Stomach (tissue), 8 donors: ENCODE measurements at regions not wholly inside any gene's neighbourhood (a gene's known extent, or its start where the extent isn't known, plus 50 kb on each side); places are given as distances from the start of the nearest gene placed in this dataset.

Experiments
- DNase-seq, 2 donors: peaks; one replicate each; pipeline versions ENCODE4 v3.0.0 to v3.0.0-alpha.2; 2013 to 2019
- H3K27ac ChIP-seq, 5 donors: fragments of 200-600 bp in 4 of 5; sonication (generic) in 4 of 5; one replicate each; pipeline ENCODE4 v1.5.1; 2013 to 2019; ENCODE audit warnings: mild to moderate bottlenecking in 1 of 5, moderate library complexity in 1 of 5
- H3K27me3 ChIP-seq, 3 donors: fragments of 200-600 bp; sonication (generic); one replicate each; pipeline ENCODE4 v1.5.1; 2017 to 2019; ENCODE audit warnings: mixed run types in 1 of 3
- H3K36me3 ChIP-seq, 4 donors: fragments of 200-600 bp; sonication (generic); 1 replicate in 3 of 4; 2 replicates in 1 of 4; pipeline ENCODE4 v1.5.1; 2016 to 2019
- H3K4me1 ChIP-seq, 4 donors: fragments of 200-600 bp; sonication (generic); one replicate each; pipeline ENCODE4 v1.5.1; 2016 to 2019
- H3K4me3 ChIP-seq, 4 donors: fragments of 200-600 bp; sonication (generic) in 3 of 4; one replicate each; pipeline ENCODE4 v1.5.1; 2016 to 2019; ENCODE audit warnings: mild to moderate bottlenecking in 1 of 4
- H3K9me3 ChIP-seq, 4 donors: fragments of 200-600 bp; sonication (generic); one replicate each; pipeline ENCODE4 v1.5.1; 2016 to 2019
- CTCF ChIP-seq, 7 experiments: fragments of 450-650 bp in 4 of 7; fragments of 200-600 bp in 3 of 7; sonication (generic) in 3 of 7; IDR thresholded peaks; one replicate each; pipeline ENCODE4 v1.5.1; 2016 to 2019; ENCODE audit warnings: antibody characterized with exemption in 7 of 7, control low read depth in 2 of 7, mild to moderate bottlenecking in 1 of 7
- EP300 ChIP-seq: sonication (generic); formaldehyde crosslinking; IDR thresholded peaks from one replicate; pipeline ENCODE4 v1.6.1; 2017; ENCODE audit warnings: antibody characterized with exemption
- POLR2A ChIP-seq, 4 donors: fragments of 450-650 bp; IDR thresholded peaks; one replicate each; pipeline ENCODE4 v1.6.1; 2016; ENCODE audit warnings: antibody characterized with exemption in 4 of 4, control low read depth in 2 of 4, mild to moderate bottlenecking in 1 of 4, moderate library complexity in 1 of 4
- POLR2AphosphoS5 ChIP-seq, 3 donors: sonication (generic); formaldehyde crosslinking; IDR thresholded peaks; one replicate each; pipeline ENCODE4 v1.6.1; 2016; ENCODE audit warnings: antibody characterized with exemption in 3 of 3
- WGBS, 5 donors: extraction: QIAGEN DNeasy Blood & Tissue Kit in 3 of 5; methylation state at CpG; one replicate each; pipeline versions ENCODE4 v1.1.5 to v1.1.7; 2013 to 2018; 5-methylcytosine and 5-hydroxymethylcytosine counted together
- intact Hi-C: fragments of 100-400 bp; cut with DNase I; formaldehyde crosslinking; loops from one replicate; pipeline ENCODE4 v1.15.1; 2023; ENCODE audit warnings: low total_unique reads
- donor health status: healthy with polysubstance abuse.
- donor health status: Bipolar disorder and iron deficiency.
- donor health status: healthy.

- no peak for DNase-seq
- H3K4me3 ChIP-seq, result no peak overlapping the region
- no peak overlapping the region for H3K27ac ChIP-seq
- no peaks in the 10 kb centered on the region for H3K36me3 ChIP-seq
- intact Hi-C loops, result no loop called here
- no peak for TF ChIP-seq POLR2A (IDR thresholded peaks at IDR 0.05)
- no peak for TF ChIP-seq EP300
- TF ChIP-seq CTCF (IDR thresholded peaks at IDR 0.05), result no peak
- no peak for TF ChIP-seq POLR2AphosphoS5 (IDR thresholded peaks at IDR 0.05)
- H3K9me3 ChIP-seq, result peaks cover 0 to 8% (median 0%) of the 10 kb centered on the region in 4 donors
- peaks cover 0 to 10% (median 2%) of the 10 kb centered on the region in 4 donors for H3K4me1 ChIP-seq
- no peaks in the 10 kb centered on the region for H3K27me3 ChIP-seq
- WGBS, 5 donors, result 62 to 76% (median 66%) methylated on average over 1 of the region's 1 CpG
These were observed 237.9 kb upstream of the DAAM1 start for GRCh38 chr14:58950555-58950954.

- Histone ChIP-seq H3K4me1 (peaks cover 0 to 10% (median 2%) of the 10 kb centered on the region in 4 donors), H3K9me3 (peaks cover 0 to 8% (median 0%) of the 10 kb centered on the region in 4 donors), H3K36me3 (no peaks in the 10 kb centered on the region), H3K27me3 (no peaks in the 10 kb centered on the region), H3K4me3 (no peak overlapping the region), H3K27ac (no peak overlapping the region)
- TF ChIP-seq CTCF (IDR thresholded peaks at IDR 0.05), result no peak
- no peak for TF ChIP-seq POLR2AphosphoS5 (IDR thresholded peaks at IDR 0.05)
- TF ChIP-seq EP300, result no peak
- no peak for TF ChIP-seq POLR2A (IDR thresholded peaks at IDR 0.05)
- 90 to 95% (median 93%) methylated on average over 2 of the region's 2 CpGs for WGBS, 5 donors
- DNase-seq, result peak in 1 of 2 donors; percentile 36
- intact Hi-C loops, result no loop called here
These were observed 237.3 kb upstream of the DAAM1 start for GRCh38 chr14:58951143-58951542.

GRCh38 chr14:58954052-58954451 lies 234.4 kb upstream of the DAAM1 start:
- no peak for DNase-seq
- Histone ChIP-seq H3K9me3 (peaks cover 0 to 8% (median 0%) of the 10 kb centered on the region in 4 donors), H3K4me3 (no peak overlapping the region), H3K36me3 (no peaks in the 10 kb centered on the region), H3K4me1 (peaks cover 0 to 10% (median 2%) of the 10 kb centered on the region in 4 donors), H3K27me3 (no peaks in the 10 kb centered on the region), H3K27ac (no peak overlapping the region)
- no peak for TF ChIP-seq POLR2AphosphoS5 (IDR thresholded peaks at IDR 0.05)
- no peak for TF ChIP-seq POLR2A (IDR thresholded peaks at IDR 0.05)
- no peak for TF ChIP-seq EP300
- intact Hi-C loops, result no loop called here
- 88 to 97% (median 94%) methylated on average over 1 of the region's 1 CpG for WGBS, 5 donors

- 11 to 14% (median 13%) methylated on average over 4 of the region's 4 CpGs for WGBS, 5 donors
These were observed 233.3 kb upstream of the DAAM1 start for GRCh38 chr14:58954901-58955861.

More at GRCh38 chr14:58954901-58955861, 233.3 kb upstream of the DAAM1 start:
- Histone ChIP-seq H3K27ac (no peak overlapping the region), H3K36me3 (no peaks in the 10 kb centered on the region), H3K9me3 (peaks cover 0 to 8% (median 0%) of the 10 kb centered on the region in 4 donors), H3K4me1 (peaks cover 0 to 10% (median 2%) of the 10 kb centered on the region in 4 donors), H3K27me3 (no peaks in the 10 kb centered on the region), H3K4me3 (no peak overlapping the region)
- intact Hi-C loops, result no loop called here
- TF ChIP-seq POLR2AphosphoS5 (IDR thresholded peaks at IDR 0.05) (no peak), POLR2A (IDR thresholded peaks at IDR 0.05) (no peak), EP300 (no peak), CTCF (IDR thresholded peaks at IDR 0.05) (no peak)
- peak in 1 of 2 donors; percentile 67 for DNase-seq
